Adrenal gland (tissue), 5 donors: ENCODE measurements at regions not wholly inside any gene's neighbourhood (a gene's known extent, or its start where the extent isn't known, plus 50 kb on each side); places are given as distances from the start of the nearest gene placed in this dataset.

ENCODE experiments used
- CTCF ChIP-seq, 6 experiments: fragments of 450-650 bp in 4 of 6; fragments of 200-600 bp in 2 of 6; sonication (generic) in 1 of 6; IDR thresholded peaks; 1 replicate in 5 of 6; 2 replicates in 1 of 6; pipeline versions ENCODE4 v1.5.1 to v1.8.0; 2016 to 2021; ENCODE audit warnings: antibody characterized with exemption in 6 of 6, mild to moderate bottlenecking in 2 of 6, moderate library complexity in 1 of 6
- POLR2A ChIP-seq, 2 donors: fragments of 450-650 bp; IDR thresholded peaks; one replicate each; pipeline ENCODE4 v1.6.1; 2017; ENCODE audit warnings: antibody characterized with exemption in 2 of 2, mild to moderate bottlenecking in 2 of 2, moderate library complexity in 1 of 2
- donor health status: DM: no; HTN: no; CAD: no.

- TF ChIP-seq CTCF (IDR thresholded peaks at IDR 0.05) (no peak), POLR2A (IDR thresholded peaks at IDR 0.05) (no peak)
These were observed 86.4 kb upstream of the JAZF1 start for GRCh38 chr7:28267012-28267411.
